ENCODE measurements at regions not wholly inside any gene's neighbourhood (a gene's known extent, or its start where the extent isn't known, plus 50 kb on each side); places are given as distances from the start of the nearest gene placed in this dataset.

DNA sequence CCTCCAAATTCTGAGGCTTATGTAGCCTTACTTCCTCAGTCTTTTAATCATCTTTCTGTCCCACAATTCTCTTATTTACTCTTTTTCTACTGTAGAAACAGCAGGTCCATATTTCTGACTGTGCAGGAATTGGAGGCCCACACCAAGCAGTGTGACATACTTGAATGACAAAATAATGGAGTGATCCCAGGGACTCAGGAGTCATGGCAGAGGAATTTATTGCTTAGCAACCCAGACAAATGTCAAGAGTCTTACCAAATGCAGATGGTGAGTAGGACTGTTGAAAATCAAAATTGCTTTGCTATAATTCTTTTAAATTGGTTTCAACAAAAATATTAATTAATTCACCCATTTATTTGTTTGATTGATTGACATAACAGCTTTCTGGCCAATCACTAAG lies 59.9 kb downstream of the HTR1B start:
- DNase-seq = no peak

DNA sequence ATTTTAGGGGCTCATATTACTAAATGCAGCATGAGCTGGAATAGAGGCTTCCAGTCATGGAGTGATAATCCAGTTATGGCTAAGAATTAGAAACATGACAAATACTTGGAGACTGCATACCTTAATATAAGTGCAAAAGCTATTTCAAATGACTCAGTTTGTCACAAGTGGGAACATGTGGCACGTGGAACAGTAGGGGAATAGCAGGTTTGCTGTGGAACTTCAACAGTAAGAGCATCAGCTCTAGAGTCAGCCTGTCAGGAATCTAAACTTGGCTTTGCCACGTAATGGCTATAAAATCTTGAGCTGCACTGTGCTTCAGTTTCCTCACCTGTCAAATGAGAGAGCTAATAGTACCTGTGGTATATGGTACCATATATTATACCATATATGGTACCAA lies 62.1 kb downstream of the HTR1B start:
- no peak for DNase-seq

GRCh38 chr6:77397561-77397960 lies 65.7 kb downstream of the HTR1B start:
- no peak for DNase-seq

DNA sequence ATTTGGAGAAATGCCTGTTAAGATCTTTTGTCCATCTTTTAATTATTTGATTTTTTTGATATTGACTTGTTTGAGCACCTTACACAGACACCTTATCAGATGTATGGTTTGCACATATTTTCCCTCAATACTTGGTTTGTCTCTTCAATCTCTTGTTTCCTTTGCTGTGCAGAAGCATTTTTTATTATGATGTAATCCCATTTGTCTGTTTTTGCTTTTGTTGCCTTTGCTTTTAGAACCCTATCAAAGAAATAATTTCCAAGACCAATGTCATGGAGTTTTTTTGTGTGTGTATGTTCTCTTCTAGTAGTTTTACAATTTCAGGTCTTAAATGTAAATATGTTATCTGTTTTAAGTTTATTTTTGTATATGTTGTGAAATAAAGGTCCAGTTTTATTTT lies 73.9 kb downstream of the HTR1B start:
- no peak for DNase-seq

DNA sequence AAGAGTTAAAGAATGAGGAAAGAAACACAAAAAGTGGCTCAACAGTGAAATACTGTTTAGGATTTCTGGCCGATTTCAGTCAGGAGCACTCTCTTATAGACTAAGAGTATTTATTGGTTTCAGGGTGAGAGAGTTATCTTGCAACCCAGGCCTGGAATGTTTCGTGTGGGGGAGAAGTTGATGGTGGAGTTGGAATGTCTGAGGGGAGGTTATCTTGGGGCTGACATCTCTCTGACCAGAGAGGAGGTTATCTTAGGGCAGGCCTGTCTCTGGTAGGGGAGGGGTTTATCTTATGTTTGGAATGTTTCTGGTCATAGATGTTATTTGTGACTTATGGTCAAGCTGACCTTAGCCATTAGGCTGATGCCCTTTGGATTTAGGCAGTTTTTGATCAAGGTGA lies 80.3 kb downstream of the HTR1B start:
- no peak for DNase-seq

DNA sequence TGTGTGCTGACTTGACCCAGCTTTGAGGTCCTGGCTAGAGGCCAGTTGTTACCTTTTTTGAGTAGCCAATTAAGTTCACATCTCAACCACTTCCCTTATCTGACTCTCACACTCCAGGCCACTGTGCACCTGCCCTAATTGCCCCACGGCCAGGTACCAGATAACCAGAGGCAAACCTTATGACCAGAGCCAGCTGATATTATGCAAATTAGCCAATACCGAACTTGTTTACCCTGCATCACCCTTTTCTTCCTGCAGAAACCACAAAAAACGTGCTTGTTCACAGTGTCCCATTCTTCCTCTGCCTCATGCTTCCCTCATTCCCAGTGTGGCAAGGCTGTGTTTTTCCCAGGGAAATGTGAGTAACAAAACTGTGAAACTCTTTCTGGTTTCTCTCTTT lies 89.3 kb downstream of the HTR1B start:
- no peak for DNase-seq

DNA sequence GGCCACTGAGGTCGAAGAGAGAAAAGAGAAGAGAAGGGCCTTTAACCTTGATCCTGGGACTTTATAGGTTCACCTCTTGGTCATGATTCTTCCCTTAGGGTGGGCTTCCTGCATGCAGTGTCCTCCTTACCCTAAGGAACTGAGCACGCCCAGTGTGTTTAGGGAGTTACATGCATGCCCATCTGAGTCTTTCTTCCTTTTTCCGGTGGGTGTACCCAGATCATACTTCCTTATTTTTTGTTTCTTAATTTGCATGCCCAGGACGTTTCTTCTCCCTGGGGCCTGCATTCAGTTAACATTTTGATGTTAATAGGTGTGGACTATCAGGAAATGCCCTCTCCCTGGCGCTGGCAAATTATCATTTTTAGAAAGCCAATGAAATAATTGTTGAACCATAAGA lies 91.5 kb downstream of the HTR1B start:
- no peak for DNase-seq

DNA sequence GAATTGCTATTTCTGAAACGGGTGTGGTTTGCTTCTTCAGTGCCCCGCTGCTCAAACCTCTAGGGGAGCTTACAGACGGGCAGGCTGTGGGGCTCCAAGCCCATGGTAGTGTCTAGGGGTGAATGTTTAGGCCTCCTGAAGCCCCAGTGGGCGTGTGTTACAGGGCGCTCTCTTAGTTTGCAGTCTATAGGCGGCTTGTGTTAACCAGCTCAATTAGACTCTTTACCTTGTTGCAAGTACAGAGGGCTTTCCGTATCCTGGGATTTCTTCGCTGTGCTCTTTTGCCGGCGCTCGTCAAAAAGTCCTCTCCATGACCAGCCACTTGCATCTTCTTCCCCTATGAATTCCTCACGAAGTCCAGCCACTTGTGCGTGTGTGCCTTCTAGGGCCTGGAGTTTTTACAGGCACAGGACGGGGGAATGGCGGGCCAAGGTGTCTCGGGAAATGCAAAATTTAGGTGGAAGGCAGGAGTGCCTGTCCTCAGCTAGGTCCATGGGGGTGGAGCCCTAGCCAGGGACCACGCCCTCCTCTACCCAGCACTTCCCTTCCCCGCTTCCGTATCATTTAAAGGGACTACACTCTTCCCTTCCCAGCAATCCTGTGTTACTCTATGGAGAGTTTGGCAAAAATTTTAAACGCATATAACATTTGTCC lies 94.5 kb downstream of the HTR1B start:
- DNase-seq = no peak

DNA sequence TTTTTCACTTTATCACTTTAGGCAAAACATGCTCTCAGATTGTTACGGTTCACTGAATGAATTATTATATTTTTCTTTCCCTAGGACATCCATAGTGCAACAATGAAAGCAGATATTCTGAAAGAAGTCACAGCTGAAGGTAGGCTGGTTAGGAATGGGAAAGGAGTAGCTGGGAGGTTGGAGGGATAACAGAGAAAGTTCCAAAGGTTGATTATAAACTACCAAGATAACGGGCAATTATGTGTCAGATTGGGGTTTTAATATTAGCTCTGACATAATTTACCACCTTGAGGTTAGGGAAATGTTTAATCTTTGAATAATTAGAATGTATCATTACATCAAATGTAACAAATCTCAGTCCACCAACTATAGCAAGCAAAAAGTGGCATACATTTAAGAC lies 96.5 kb downstream of the HTR1B start:
- DNase-seq = no peak

GRCh38 chr6:77363702-77364101 lies 99.6 kb downstream of the HTR1B start:
- no peak for DNase-seq

DNA sequence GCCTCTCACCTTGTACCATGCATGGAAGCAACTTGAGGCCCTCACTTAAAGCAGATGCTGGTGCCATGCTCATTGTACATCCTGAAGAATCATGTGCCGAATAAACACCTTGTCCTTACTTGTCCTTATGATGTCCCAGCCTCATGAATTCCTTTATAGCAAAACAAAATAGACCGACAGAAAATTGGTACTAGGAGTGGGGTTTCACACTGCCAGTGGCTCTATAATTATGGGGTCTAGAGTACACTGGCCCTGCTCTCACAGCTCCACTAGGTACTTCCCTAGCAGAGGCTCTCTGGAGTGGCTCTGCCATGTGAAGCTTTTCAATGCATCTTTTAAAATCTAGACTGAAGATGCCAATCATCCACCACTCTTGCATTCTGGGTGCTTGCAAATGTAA lies 101.2 kb downstream of the HTR1B start:
- DNase-seq = no peak

DNA sequence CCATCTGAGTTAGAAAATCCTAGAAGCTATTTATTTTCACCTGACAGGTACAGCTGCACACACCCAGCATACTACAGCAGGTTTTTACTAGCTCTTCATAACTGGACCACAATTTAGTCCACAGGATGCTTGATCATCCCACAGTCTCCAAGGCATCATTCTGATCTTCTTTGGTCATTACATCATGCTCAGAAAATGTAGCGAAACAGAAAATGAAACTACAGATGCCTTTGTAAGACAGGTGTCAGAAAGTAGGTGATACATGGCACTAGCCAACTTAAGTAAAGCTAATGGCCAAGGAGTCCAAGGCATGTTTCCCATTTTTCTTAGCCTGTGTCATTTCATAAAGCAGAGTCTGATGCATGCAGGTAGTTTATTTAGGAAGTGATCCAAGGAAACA lies 102.3 kb downstream of the HTR1B start:
- DNase-seq = no peak

DNA sequence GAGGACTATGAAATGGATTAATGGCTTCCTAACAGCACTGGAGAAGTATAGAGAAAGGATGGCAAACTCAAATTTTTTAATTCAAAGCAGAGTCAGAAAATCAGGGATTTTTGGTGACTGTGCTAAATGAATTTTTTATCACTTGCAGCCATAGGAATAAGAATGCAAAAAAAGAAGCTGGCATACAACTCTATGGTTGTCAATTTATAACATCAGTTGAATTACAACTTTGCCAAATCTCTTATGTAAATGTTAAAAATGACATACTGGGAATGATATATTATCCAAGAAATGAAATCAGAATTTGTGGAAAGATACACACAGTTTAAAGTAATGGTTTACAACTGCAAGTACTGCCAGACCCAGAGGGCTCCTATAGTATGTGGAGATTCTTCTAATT lies 106.5 kb downstream of the HTR1B start:
- no peak for DNase-seq

- DNase-seq = no peak
These were observed 108.7 kb downstream of the HTR1B start for GRCh38 chr6:77354581-77354980.

DNA sequence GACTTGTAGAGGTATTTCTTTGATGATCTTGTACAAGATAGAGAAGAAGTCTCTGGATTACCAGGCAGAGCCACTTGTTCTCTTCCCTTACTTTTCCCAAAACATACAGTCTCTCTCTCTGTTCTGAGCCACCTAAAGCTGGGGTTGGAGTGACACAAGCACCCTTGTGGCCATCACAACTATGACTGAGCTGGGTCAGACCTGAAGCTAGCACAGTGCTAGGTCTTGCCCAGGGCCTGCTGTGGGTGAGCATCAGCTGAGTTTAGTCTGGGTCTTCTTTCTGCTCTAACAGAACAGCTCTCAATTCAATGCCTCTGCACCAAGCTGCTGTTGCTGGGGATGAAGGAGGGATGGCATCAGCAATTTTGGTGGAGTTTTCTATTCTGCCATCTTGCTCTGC lies 110.2 kb downstream of the HTR1B start:
- no peak for DNase-seq

DNA sequence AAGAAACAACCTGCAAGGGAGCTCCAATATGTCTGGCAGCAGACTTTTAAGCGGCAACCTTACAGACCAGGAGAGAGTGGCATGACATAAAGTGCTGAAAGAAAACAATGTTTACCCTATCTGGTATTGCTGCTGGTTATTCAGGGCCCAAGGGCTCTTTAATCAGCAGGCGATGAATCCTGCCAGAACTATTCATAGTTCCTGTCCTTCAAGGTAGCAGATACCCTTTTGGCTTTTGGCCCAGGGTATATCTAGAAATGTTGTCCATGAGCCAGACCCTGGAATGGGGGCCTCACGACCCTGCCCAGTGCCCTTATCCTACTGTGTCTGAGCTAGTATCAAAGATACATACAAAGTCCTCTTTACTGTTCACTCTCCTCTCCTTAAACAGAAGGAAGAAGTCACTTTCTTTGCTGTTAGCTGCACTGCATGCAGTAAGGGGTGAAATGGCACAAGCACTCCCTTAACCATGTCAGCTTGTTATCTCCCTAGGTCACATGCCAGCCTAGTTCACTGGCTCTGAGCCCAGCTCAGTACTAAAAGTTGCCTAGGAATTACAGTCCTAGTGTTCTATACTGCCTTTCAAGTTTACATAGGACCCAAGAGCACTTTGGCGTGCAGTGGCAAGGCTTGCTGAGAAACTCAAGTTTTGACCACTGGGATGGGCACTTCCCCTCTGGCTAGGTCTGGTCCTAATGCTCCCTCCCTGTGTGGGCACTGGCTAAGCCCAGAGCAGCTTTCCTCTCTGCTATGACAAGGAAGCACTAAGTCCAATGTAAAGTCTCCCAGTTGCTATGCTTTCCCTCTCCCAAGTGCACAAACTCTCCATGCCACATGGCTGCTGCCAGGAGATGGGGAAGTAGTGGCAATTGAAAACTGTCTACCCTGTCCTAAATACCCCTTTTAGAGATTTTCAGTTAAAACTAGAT lies 122.0 kb downstream of the HTR1B start:
- DNase-seq = no peak

DNA sequence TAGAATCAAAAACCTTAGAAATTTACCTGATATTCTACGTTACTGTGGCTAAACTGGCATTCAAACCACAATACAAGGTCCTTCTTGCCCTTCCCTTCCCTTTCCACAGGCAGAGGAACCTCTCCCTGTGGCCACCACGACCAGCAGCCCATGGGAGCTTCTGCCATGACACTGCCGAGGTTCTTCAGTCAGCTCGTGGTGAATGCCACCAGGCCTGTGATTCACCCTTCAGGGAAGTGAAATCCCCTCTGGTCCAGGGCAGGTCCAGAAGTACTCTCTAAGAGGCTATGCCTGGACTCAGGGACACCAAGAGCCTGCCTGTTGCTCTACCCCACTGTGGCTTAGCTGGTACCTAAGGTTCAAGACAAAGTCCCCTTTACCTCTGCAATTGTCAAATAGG lies 123.0 kb downstream of the HTR1B start:
- no peak for DNase-seq

DNA sequence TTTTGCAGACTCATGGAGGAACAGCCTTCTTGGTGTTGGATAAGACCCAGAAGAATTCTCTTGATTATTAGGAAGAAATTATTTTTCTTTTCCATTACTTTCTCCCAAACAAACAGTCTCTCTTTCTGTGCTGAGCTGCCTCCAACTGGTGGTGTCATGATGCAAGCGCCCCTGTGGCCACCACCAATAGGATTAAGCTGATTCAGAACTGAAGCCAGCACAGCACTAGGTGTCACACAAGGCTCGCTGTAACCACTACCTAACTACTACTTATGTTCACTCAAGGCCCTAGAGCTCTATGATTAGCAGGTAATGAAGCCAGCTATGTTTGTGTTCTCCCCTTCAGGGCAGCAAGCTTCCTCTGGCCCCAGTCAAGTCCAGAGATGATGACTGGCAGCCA lies 123.4 kb downstream of the HTR1B start:
- no peak for DNase-seq

- DNase-seq = no peak
These were observed 125.9 kb downstream of the HTR1B start for GRCh38 chr6:77337392-77337791.

- no peak for DNase-seq
These were observed 129.2 kb downstream of the HTR1B start for GRCh38 chr6:77334093-77334492.

- DNase-seq = no peak
These were observed 130.2 kb downstream of the HTR1B start for GRCh38 chr6:77332915-77333623.

DNA sequence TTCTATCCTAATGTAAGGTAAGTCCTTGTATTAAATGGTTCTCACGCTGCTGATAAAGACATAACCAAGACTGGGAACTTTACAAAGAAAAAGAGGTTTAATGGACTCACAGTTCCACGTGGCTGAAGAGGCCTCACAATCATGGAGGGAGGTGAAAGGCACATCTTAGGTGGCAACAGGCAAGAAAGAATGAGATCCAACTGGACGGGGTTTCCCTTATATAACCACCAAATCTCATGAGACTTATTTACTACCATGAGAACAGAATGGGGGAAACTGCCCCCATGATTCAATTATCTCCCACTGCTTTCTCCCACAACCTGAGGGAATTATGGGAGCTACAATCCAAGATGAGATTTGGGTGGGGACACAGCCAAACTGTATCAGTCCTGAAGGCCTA lies 136.6 kb downstream of the HTR1B start:
- no peak for DNase-seq

DNA sequence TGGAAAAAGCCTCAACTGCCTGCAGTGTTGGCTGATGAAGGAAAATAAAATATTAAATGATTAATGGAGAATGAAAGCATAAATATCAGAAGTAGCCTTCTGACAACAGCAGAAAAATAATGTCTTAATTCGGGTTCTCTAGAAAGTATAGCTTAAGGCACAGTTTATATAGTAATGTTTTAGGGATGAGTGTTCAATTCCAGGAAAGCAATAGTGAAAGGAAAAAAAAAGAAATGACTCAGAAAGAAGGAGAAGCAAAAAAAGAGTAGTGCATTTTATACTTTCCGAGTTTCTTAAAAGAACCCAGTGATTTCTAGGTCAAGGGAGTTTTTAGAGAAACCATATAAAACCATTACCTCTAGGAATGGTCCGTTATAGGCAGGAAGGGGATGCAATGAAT lies 137.3 kb downstream of the HTR1B start:
- DNase-seq = no peak

GRCh38 chr6:77324866-77325265 lies 138.4 kb downstream of the HTR1B start:
- DNase-seq = no peak

All from NCI-H1417 treated with DMSO at 0.1 percent for 48 hours (cell line).